EL (cell line): ENCODE measurements at regions not wholly inside any gene's neighbourhood (a gene's known extent, or its start where the extent isn't known, plus 50 kb on each side); places are given as distances from the start of the nearest gene placed in this dataset.
"Not testable (repeated sequence)": the region's sequence is repeated elsewhere in the genome, so short reads cannot be mapped to it uniquely, and the experiment has no call there.

Experiments
- DNase-seq: peaks from one replicate; pipeline ENCODE4 v3.0.0-alpha.2; 2016

DNA sequence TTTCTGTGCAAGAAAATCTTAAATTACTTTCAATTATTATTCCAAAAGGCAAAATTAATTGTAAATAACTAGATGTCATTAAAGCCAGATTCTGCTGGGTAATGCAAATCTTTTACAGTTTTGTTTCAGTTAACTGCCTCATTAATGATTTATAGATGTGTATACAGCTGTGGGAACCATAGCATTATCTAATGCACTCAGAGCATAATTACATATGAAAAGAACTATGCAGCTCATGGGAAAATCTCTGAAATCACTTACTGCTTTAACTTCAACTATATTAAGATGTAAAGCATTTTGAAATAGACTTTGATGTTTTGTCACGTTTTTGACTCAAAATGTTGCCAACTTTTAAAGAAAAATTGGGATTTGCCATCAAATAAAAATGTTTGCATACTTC lies 630.3 kb upstream of the KLHL4 start:
- DNase-seq: no peak

DNA sequence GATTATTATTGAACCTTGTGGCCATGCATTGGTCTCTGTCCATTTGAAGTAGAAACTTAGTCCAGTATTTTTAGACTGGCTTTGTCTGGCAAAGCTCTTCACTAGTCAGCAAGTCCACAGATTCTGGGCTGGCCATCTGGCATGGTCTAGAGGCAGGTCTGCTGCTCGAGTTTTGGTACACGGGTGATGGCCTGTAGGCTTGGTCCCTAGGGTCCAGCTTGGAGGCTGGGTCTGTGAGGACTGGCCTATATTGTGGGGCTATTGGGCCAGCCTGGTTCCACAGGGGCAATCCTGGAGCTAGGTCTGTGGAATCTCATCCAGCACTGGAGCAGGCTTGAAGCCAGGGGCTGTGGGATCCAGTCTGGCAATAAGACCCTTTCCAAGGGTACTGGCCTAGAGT lies 607.6 kb upstream of the KLHL4 start:
- DNase-seq: no peak

DNA sequence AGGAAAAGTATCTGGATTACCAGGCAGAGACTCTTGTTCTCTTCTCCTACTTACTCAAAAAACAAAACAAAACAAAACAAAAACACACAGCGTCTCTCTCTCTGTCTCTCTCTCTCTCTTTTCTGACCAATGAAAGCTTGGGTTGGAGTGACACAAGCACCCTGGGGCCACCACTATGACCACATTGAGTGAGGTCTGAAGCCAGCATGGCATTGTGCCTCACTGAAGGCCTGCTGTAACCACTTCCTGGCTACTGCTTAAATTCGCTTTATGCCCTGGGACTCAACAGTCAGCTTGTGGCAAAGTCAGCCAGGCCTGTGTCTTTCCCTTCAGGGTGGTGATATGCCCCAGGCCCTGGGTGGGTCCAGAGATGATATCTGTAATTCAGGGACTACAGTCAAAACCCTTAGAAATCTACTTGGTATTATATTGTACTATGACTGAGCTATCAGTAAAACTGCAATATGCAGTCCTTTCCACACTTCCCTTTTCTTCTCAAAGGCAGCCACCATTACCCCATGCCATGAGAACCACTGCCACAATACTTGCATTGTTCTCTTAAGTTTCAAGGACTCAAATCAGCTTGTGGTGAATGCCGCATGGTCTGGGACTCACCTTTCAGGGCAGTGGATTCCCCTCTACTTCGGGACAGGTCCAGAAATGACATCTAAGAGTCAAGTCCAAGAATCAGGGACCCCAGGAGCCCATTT lies 606.8 kb upstream of the KLHL4 start:
- DNase-seq: no peak

- DNase-seq: no peak
Measured at GRCh38 chrX:86914569-86914968, 603.0 kb upstream of the KLHL4 start.

DNA sequence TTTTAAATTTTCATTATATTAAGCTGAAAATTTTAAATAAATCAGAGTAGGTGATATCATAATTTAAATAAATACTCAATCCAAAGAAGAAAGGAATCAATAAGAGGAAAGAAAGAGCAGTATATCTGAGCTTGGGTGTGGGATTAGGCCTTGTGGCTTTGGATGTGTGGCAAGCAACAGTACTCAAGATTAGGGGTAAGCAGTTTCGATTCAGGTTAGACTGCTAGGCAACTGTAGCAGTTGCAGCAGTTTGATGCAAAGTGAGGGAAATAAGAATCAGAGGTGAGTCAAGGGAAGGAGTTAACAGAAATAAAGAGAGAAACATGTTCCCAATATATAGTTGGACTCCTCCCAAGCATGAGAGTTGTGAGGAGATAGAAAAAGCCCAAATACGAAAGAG lies 599.6 kb upstream of the KLHL4 start:
- no peak for DNase-seq

- DNase-seq: no peak
Measured at GRCh38 chrX:86930419-86930818, 587.2 kb upstream of the KLHL4 start.

DNA sequence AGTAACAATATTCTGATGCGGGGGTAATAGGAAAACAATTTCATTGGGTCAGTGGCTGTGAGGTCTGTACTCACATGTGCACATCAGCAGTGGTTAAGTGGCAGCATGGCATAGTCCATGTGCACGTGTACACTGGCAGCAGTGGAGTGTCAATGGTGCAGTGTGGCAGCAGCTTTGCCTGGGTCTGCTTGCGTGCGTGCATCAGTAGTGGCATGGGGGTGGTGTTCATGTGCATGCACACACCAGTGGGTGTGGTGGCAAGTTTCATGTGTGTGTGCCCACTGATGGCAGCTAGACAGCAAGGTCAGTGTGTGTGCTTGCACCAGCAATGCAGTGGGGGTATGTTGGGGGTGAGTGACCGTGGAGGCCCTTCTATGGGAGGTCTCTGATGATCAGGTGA lies 581.6 kb upstream of the KLHL4 start:
- no peak for DNase-seq

- DNase-seq: peak; percentile 0
Measured at GRCh38 chrX:86946569-86946968, 571.0 kb upstream of the KLHL4 start.

- DNase-seq: no peak
Measured at GRCh38 chrX:86964321-86964720, 553.3 kb upstream of the KLHL4 start.

- DNase-seq: no peak
Measured at GRCh38 chrX:86981326-86981879, 536.2 kb upstream of the KLHL4 start.

- not testable (repeated sequence) for DNase-seq
Measured at GRCh38 chrX:86987351-86987750, 530.3 kb upstream of the KLHL4 start.

GRCh38 chrX:87003031-87003430 lies 514.6 kb upstream of the KLHL4 start:
- no peak for DNase-seq

DNA sequence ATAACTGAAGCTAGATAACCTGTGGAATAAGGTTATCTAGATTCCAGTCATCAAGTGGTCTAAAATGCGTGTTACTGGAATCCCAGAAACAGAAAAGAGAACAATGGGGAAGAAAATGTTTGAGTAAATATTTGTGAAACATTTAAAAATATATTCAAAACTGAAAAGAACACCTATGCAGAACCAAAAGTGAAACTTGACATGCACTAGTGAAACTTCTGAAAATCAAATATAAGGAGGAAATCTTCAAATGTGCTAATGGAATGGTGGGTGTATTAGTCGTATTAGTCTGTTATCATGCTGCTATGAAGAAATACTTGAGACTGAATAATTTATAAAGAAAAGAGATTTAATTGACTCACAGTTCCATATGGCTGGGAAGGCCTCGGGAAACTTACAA lies 512.4 kb upstream of the KLHL4 start:
- no peak for DNase-seq

DNA sequence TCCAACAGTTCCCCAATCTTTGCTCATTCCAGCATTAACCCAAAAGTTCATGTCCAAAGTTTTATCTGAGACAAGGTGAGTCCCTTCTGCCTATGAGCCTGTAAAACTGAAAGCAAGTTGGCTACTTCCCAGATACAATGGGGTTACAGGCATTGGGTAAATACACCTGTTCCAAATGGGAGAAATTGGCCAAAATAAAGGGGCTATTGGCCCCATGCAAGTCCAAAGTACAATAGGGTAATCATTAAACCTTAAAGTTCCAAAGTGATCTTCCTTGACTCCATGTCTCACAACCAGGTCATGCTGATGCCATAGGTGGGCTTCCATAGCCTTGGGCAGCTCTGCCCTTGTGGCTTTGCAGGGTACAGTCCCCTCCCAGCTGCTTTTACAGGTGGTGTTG lies 511.7 kb upstream of the KLHL4 start:
- DNase-seq: no peak

GRCh38 chrX:87006561-87006960 lies 511.0 kb upstream of the KLHL4 start:
- no peak for DNase-seq

DNA sequence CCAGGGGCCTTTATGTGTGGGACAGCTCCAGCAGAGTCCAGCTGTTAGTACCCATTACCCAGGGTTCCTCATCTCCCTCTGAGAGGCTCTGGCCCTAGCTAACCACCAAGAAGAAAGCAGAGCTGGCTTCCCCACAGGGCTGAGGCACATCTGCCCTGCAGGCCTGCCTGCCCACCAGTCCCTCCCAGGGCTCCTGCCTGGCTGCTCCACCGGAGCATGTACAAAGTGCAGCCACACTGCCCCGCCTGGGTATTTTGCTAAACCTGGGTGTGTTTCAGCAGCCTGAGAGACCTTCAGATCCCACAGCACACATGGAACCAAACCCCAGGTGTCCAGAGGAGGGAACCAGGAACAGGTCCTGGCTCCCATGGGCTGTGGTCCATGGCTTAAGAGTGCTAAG lies 500.4 kb upstream of the KLHL4 start:
- no peak for DNase-seq

DNA sequence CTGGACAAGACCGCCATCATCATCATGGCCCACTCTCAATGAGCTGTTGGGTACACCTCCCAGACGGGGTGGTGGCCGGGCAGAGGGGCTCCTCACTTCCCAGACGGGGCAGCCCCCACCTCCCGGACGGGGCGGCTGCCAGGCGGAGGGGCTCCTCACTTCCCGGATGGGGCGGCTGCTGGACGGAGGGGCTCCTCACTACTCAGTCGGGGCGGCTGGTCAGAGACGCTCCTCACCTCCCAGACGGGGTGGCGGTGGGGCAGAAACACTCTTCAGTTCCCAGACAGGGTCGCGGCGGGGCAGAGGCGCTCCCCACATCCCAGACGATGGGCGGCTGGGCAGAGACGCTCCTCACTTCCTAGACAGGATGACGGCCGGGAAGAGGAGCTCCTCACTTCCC lies 484.5 kb upstream of the KLHL4 start:
- DNase-seq: not testable (repeated sequence)

DNA sequence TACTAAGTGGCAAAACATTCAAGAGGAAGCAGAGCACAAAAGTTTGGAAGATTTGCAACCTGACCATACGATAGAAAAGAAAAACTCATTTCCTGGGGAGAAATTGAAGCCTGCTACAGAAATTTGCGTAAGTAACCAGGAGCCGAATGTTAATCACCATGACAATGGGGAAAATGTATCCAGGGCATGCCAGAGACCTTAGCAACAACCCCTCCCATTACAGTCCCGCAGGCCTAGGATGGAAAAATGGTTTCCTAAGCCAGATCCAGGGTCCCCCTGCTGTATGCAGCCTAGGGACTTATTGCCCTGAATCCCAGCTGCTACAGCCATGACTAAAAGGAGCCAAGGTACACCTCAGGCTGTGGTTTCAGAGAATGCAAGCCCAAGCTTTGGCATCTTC lies 472.2 kb upstream of the KLHL4 start:
- no peak for DNase-seq

GRCh38 chrX:87049567-87049966 lies 468.0 kb upstream of the KLHL4 start:
- no peak for DNase-seq

DNA sequence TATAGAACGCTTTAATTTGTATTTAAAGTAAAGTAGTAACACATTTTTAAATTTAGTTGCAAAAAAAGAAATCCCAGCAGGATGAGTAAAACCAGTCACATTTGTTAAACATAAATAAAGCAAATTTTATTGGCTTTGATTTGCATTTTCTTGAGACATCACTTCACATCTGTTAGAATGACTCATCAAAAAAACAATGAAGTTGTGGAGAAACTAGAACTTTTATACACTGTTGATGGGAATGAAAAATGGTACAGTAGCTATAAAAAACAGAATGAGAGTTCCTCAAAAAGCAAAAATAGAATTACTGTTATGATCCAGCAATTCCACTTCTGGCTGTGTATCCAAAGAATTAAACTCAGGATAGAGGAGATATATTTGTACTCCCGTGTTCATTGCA lies 454.0 kb upstream of the KLHL4 start:
- DNase-seq: no peak

GRCh38 chrX:87064502-87064901 lies 453.1 kb upstream of the KLHL4 start:
- no peak for DNase-seq

- DNase-seq: no peak
Measured at GRCh38 chrX:87067795-87068369, 449.7 kb upstream of the KLHL4 start.

DNA sequence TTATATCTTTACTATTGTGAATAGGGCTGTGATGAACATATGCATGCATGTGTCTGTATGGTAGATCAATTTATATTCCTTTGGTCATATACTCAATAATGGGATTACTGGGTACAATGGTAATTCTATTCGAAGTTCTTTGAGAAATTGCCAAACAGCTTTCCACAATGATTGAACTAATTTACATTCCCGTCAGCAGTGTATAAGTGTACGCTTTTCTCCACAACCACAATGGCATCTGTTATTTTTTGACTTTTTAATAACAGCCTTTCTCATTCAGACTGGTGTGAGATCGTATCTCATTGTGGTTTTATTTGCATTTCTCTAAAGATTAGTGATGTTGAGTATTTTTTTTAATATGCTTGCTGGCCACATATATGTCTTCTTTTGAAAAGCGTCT lies 439.4 kb upstream of the KLHL4 start:
- no peak for DNase-seq

- no peak for DNase-seq
Measured at GRCh38 chrX:87098477-87098876, 419.1 kb upstream of the KLHL4 start.

GRCh38 chrX:87105131-87105530 lies 412.5 kb upstream of the KLHL4 start:
- no peak for DNase-seq
